ENCODE measurements at regions not wholly inside any gene's neighbourhood (a gene's known extent, or its start where the extent isn't known, plus 50 kb on each side); places are given as distances from the start of the nearest gene placed in this dataset.

DNA sequence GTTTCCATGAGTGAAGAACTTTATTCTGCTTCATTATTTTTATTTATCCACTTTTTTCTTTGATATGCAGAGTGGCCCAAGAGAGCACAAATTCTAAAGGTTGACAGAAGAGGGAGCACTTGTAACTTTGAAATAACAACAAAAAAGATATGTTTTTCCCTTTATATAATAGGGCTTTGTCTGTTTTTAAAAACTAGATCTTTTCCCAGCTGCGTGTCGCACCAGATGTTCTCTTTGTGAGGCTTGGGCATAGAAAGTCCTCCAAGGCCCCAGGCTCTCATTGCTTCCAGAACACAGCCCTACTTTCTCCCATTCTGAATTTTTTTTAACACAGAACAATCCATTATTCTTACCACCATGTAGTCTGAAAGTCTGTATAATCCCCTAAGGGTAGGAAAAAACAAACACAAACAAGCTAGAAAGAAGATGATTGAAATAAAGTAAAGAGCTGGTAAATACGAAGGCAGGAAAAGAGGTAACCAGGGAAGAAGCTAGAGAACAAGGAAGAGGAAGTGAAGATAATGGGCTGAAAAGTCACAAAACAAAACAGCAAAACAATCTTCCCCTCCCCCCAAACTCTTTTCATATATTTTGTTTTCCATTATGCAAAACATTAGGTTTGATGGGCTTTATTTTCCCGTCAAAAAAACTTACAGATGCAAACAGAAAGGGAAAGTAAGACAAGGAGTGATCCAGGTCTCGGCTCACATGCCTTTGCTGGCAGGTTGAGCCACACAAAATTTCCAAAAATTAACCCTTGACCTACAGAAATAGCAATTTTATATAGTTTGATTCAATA is 160.4 kb downstream of the ABCA8 start:
- POLR2A ChIA-PET, result no interaction called here
- no peak for ATAC-seq
- in situ Hi-C loops (cut with HindIII; ENCODE audit: low pct_unique_long_range_greater_than_20kb, low sequenced_read_pairs), result no loop called here

DNA sequence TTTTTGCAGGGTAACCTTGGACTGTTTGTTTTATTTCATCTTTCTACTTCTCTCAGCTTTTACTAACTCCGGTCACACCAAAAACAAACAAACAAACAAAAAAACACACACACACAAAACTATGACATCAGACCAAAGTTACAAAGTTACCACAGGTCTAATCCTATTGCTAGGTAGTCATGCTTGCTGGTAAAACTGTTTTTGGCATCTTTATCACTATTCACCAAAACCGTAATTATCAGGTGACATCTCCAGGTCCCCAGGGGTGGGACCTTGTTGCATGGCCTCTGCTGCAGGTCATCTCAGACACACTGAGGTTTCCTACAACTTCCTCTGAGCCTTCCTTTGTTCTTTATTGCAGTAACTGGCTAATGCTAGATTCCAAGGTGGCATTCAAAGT is 162.3 kb downstream of the ABCA8 start:
- ChIA-PET POLR2A (no interaction called here), CTCF (no interaction called here)
- no TSS peak for BruUV-seq (replicated peaks)
- H3K27me3 ChIP-seq (ENCODE audit: control insufficient read depth, insufficient read depth, low read length), result no peaks in the 10 kb centered on the region
- intact Hi-C loops (cut with micrococcal nuclease; ENCODE audit: unreplicated experiment), result no loop called here
- ATAC-seq (no peak), DNase-seq (ENCODE audit: low read depth, low spot score) (no peak)
- no peaks in the 10 kb centered on the region for H3K36me3 ChIP-seq (ENCODE audit: control insufficient read depth, insufficient read depth, low read length)
- H3K27ac ChIP-seq (ENCODE audit: low read length), result no peak overlapping the region
- TF ChIP-seq, protein P1, sequence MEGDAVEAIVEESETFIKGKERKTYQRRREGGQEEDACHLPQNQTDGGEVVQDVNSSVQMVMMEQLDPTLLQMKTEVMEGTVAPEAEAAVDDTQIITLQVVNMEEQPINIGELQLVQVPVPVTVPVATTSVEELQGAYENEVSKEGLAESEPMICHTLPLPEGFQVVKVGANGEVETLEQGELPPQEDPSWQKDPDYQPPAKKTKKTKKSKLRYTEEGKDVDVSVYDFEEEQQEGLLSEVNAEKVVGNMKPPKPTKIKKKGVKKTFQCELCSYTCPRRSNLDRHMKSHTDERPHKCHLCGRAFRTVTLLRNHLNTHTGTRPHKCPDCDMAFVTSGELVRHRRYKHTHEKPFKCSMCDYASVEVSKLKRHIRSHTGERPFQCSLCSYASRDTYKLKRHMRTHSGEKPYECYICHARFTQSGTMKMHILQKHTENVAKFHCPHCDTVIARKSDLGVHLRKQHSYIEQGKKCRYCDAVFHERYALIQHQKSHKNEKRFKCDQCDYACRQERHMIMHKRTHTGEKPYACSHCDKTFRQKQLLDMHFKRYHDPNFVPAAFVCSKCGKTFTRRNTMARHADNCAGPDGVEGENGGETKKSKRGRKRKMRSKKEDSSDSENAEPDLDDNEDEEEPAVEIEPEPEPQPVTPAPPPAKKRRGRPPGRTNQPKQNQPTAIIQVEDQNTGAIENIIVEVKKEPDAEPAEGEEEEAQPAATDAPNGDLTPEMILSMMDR (IDR thresholded peaks at IDR 0.05), result no peak
- TF ChIP-seq TCF7L2 (IDR thresholded peaks at IDR 0.05; ENCODE audit: low read depth, low read length) (no peak), POLR2AphosphoS5 (IDR thresholded peaks at IDR 0.05; ENCODE audit: low read depth, low read length) (no peak), SIN3A (IDR thresholded peaks at IDR 0.05; ENCODE audit: borderline replicate concordance, insufficient read depth, low read depth, low read length) (no peak)
- TF ChIP-seq, protein P2, sequence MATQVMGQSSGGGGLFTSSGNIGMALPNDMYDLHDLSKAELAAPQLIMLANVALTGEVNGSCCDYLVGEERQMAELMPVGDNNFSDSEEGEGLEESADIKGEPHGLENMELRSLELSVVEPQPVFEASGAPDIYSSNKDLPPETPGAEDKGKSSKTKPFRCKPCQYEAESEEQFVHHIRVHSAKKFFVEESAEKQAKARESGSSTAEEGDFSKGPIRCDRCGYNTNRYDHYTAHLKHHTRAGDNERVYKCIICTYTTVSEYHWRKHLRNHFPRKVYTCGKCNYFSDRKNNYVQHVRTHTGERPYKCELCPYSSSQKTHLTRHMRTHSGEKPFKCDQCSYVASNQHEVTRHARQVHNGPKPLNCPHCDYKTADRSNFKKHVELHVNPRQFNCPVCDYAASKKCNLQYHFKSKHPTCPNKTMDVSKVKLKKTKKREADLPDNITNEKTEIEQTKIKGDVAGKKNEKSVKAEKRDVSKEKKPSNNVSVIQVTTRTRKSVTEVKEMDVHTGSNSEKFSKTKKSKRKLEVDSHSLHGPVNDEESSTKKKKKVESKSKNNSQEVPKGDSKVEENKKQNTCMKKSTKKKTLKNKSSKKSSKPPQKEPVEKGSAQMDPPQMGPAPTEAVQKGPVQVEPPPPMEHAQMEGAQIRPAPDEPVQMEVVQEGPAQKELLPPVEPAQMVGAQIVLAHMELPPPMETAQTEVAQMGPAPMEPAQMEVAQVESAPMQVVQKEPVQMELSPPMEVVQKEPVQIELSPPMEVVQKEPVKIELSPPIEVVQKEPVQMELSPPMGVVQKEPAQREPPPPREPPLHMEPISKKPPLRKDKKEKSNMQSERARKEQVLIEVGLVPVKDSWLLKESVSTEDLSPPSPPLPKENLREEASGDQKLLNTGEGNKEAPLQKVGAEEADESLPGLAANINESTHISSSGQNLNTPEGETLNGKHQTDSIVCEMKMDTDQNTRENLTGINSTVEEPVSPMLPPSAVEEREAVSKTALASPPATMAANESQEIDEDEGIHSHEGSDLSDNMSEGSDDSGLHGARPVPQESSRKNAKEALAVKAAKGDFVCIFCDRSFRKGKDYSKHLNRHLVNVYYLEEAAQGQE (IDR thresholded peaks at IDR 0.05; ENCODE audit: insufficient read depth in 1 of 2, low read depth in 2 of 2, low read length in 1 of 2), result no peak
- H3K9me3 ChIP-seq (ENCODE audit: control insufficient read depth, insufficient read depth, low read depth, low read length), result no peaks in the 10 kb centered on the region
- H3K4me1 ChIP-seq (ENCODE audit: control insufficient read depth, insufficient read depth, low read length), result no peaks in the 10 kb centered on the region
- in situ Hi-C loops (cut with HindIII; ENCODE audit: low pct_unique_long_range_greater_than_20kb, low sequenced_read_pairs), result no loop called here
- no peak overlapping the region for H3K4me3 ChIP-seq (ENCODE audit: low read depth in 2 of 2, low read length in 2 of 2)

More for the DNA sequence above, 160.4 kb downstream of the ABCA8 start:
- TF ChIP-seq, protein P1 (IDR thresholded peaks at IDR 0.05), result no peak; the same call in 1 of the 2 replicates
- TF ChIP-seq POLR2AphosphoS5 (IDR thresholded peaks at IDR 0.05; ENCODE audit: low read depth, low read length) (no peak), SIN3A (IDR thresholded peaks at IDR 0.05; ENCODE audit: borderline replicate concordance, insufficient read depth, low read depth, low read length) (no peak), TCF7L2 (IDR thresholded peaks at IDR 0.05; ENCODE audit: low read depth, low read length) (no peak)
- TF ChIP-seq, protein P2 (IDR thresholded peaks at IDR 0.05; ENCODE audit: insufficient read depth in 1 of 2, low read depth in 2 of 2, low read length in 1 of 2), result no peak
- Histone ChIP-seq H3K4me3 (ENCODE audit: low read depth in 2 of 2, low read length in 2 of 2) (no peak overlapping the region), H3K9me3 (ENCODE audit: control insufficient read depth, insufficient read depth, low read depth, low read length) (no peaks in the 10 kb centered on the region), H3K27me3 (ENCODE audit: control insufficient read depth, insufficient read depth, low read length) (no peaks in the 10 kb centered on the region), H3K36me3 (ENCODE audit: control insufficient read depth, insufficient read depth, low read length) (no peaks in the 10 kb centered on the region), H3K4me1 (ENCODE audit: control insufficient read depth, insufficient read depth, low read length) (no peaks in the 10 kb centered on the region), H3K27ac (ENCODE audit: low read length) (no peak overlapping the region)
- intact Hi-C loops (cut with micrococcal nuclease; ENCODE audit: unreplicated experiment), result no loop called here
- no peak for DNase-seq (ENCODE audit: low read depth, low spot score)
- CTCF ChIA-PET, result no interaction called here
- no TSS peak for BruUV-seq (replicated peaks)
